Cardiac muscle cell (in vitro differentiated cells and primary cell): ENCODE measurements at regions not wholly inside any gene's neighbourhood (a gene's known extent, or its start where the extent isn't known, plus 50 kb on each side); places are given as distances from the start of the nearest gene placed in this dataset.

Source experiments
- DNase-seq, 2 donors: peaks; one replicate each; pipeline versions ENCODE4 v3.0.0 to v3.0.0-alpha.2; 2010 to 2017; ENCODE audit warnings: low read depth in 1 of 2, low spot score in 1 of 2
- H3K27ac ChIP-seq: fragments of 200-600 bp; sonication (generic); 2 replicates; pipeline ENCODE4 v1.5.1; 2016
- H3K27me3 ChIP-seq: fragments of 200-600 bp; sonication (generic); 2 replicates; pipeline ENCODE4 v1.6.0; 2016; ENCODE audit warnings: control low read depth
- H3K36me3 ChIP-seq: fragments of 200-600 bp; sonication (generic); 2 replicates; pipeline ENCODE4 v1.5.1; 2016; ENCODE audit warnings: control low read depth
- H3K4me1 ChIP-seq: fragments of 200-600 bp; sonication (generic); 2 replicates; pipeline ENCODE4 v1.8.1; 2017; ENCODE audit warnings: low read depth, mild to moderate bottlenecking, mixed run types
- H3K4me3 ChIP-seq: fragments of 200-600 bp; sonication (generic); 2 replicates; pipeline ENCODE4 v1.5.1; 2016; ENCODE audit warnings: mild to moderate bottlenecking
- H3K9me3 ChIP-seq: fragments of 200-600 bp; sonication (generic); 2 replicates; pipeline ENCODE4 v1.5.1; 2017; ENCODE audit warnings: low read depth, mild to moderate bottlenecking, control low read depth
- TF ChIP-seq, protein P1 (sequence below): IDR thresholded peaks from 2 replicates; pipeline ENCODE4 v1.5.1; 2012; ENCODE audit warnings: low read depth, mild to moderate bottlenecking, low read length

- TF ChIP-seq, protein P1, sequence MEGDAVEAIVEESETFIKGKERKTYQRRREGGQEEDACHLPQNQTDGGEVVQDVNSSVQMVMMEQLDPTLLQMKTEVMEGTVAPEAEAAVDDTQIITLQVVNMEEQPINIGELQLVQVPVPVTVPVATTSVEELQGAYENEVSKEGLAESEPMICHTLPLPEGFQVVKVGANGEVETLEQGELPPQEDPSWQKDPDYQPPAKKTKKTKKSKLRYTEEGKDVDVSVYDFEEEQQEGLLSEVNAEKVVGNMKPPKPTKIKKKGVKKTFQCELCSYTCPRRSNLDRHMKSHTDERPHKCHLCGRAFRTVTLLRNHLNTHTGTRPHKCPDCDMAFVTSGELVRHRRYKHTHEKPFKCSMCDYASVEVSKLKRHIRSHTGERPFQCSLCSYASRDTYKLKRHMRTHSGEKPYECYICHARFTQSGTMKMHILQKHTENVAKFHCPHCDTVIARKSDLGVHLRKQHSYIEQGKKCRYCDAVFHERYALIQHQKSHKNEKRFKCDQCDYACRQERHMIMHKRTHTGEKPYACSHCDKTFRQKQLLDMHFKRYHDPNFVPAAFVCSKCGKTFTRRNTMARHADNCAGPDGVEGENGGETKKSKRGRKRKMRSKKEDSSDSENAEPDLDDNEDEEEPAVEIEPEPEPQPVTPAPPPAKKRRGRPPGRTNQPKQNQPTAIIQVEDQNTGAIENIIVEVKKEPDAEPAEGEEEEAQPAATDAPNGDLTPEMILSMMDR = no peak
- Histone ChIP-seq H3K27me3 (no peaks in the 10 kb centered on the region), H3K4me1 (peaks cover 5% of the 10 kb centered on the region), H3K9me3 (no peaks in the 10 kb centered on the region), H3K4me3 (no peak overlapping the region), H3K36me3 (no peaks in the 10 kb centered on the region), H3K27ac (no peak overlapping the region)
- peak in 1 of 2 donors; percentile 90 for DNase-seq
Measured at GRCh38 chr4:79652232-79652631, 244.2 kb upstream of the GK2 start.

GRCh38 chr4:79651456-79651855, 243.4 kb upstream of the GK2 start:
- DNase-seq = peak in 1 of 2 donors; percentile 31
- no peaks in the 10 kb centered on the region for H3K27me3 ChIP-seq
- H3K4me1 ChIP-seq = peaks cover 5% of the 10 kb centered on the region
- no peaks in the 10 kb centered on the region for H3K9me3 ChIP-seq
- H3K27ac ChIP-seq = no peak overlapping the region
- H3K36me3 ChIP-seq = no peaks in the 10 kb centered on the region
- TF ChIP-seq, protein P1 = no peak
- H3K4me3 ChIP-seq = no peak overlapping the region

- Histone ChIP-seq H3K27me3 (no peaks in the 10 kb centered on the region), H3K36me3 (no peaks in the 10 kb centered on the region), H3K4me1 (peaks cover 5% of the 10 kb centered on the region), H3K9me3 (no peaks in the 10 kb centered on the region), H3K4me3 (no peak overlapping the region), H3K27ac (no peak overlapping the region)
- TF ChIP-seq, protein P1 = no peak
- DNase-seq = peak in 1 of 2 donors; percentile 77
Measured at GRCh38 chr4:79650794-79651431, 242.9 kb upstream of the GK2 start.

- peak in 1 of 2 donors; percentile 6 for DNase-seq
- no peak overlapping the region for H3K4me3 ChIP-seq
- TF ChIP-seq, protein P1 = no peak
- H3K9me3 ChIP-seq = no peaks in the 10 kb centered on the region
- peaks cover 5% of the 10 kb centered on the region for H3K4me1 ChIP-seq
- no peaks in the 10 kb centered on the region for H3K27me3 ChIP-seq
- no peak overlapping the region for H3K27ac ChIP-seq
- no peaks in the 10 kb centered on the region for H3K36me3 ChIP-seq
Measured at GRCh38 chr4:79650217-79650616, 242.2 kb upstream of the GK2 start.

GRCh38 chr4:79645942-79646341, 237.9 kb upstream of the GK2 start:
- no peaks in the 10 kb centered on the region for H3K36me3 ChIP-seq
- H3K27ac ChIP-seq = no peak overlapping the region

More at GRCh38 chr4:79645942-79646341, 237.9 kb upstream of the GK2 start:
- Histone ChIP-seq H3K4me1 (peaks cover under 1% of the 10 kb centered on the region), H3K9me3 (no peaks in the 10 kb centered on the region), H3K27me3 (no peaks in the 10 kb centered on the region), H3K4me3 (no peak overlapping the region)
- TF ChIP-seq, protein P1 = no peak
- no peak for DNase-seq
